HUES48 (cell line): ENCODE measurements at regions not wholly inside any gene's neighbourhood (a gene's known extent, or its start where the extent isn't known, plus 50 kb on each side); places are given as distances from the start of the nearest gene placed in this dataset.
"Not testable (repeated sequence)": the region's sequence is repeated elsewhere in the genome, so short reads cannot be mapped to it uniquely, and the experiment has no call there.

Experiments used
- H3K27ac ChIP-seq: one replicate; pipeline ENCODE4 v1.7.0; 2013; ENCODE audit warnings: low read depth, low read length, inconsistent platforms
- H3K27me3 ChIP-seq: 2 replicates; pipeline ENCODE4 v1.6.1; 2013; ENCODE audit warnings: mild to moderate bottlenecking, low read length; ENCODE audit not compliant: control insufficient read depth, insufficient read depth
- H3K36me3 ChIP-seq: 2 replicates; pipeline ENCODE4 v1.6.1; 2013; ENCODE audit warnings: low read length; ENCODE audit not compliant: control insufficient read depth, insufficient read depth
- H3K4me1 ChIP-seq: 2 replicates; pipeline ENCODE4 v1.6.1; 2013; ENCODE audit warnings: mild to moderate bottlenecking, low read length; ENCODE audit not compliant: control insufficient read depth, insufficient read depth
- H3K4me3 ChIP-seq: 2 replicates; pipeline ENCODE4 v1.5.1; 2013; ENCODE audit warnings: mild to moderate bottlenecking, low read depth, low read length
- H3K9ac ChIP-seq: 2 replicates; pipeline ENCODE4 v1.6.1; 2013; ENCODE audit warnings: mild to moderate bottlenecking, low read depth, low read length, moderate library complexity
- H3K9me3 ChIP-seq: 2 replicates; pipeline ENCODE4 v1.6.1; 2013; ENCODE audit warnings: low read length; ENCODE audit not compliant: control insufficient read depth, insufficient read depth

DNA sequence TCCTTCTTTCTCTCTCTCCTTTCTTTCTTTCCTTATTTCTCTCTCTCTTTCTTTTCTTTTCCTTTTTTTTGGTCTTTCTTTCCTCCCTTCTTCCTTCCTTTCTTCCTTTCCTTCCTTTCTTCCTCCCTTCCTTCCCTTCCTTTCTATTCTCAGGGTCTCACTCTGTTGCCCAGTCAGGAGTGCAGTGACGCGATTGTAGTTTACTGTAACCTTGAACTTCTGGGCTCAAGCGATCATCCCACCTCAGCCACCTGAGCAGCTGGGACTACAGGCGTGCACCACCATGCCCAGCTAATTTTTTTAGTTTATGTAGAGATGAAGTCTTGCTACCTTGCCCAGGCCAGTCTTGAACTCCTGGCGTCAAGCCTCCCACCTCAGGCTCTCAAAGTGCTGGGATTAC lies 83.8 kb upstream of the PPM1B start:
- Histone ChIP-seq H3K9ac (no peak overlapping the region), H3K9me3 (no peaks in the 10 kb centered on the region), H3K4me3 (no peak overlapping the region), H3K27me3 (no peaks in the 10 kb centered on the region), H3K27ac (no peak overlapping the region), H3K4me1 (peaks cover 26% of the 10 kb centered on the region), H3K36me3 (no peaks in the 10 kb centered on the region)

DNA sequence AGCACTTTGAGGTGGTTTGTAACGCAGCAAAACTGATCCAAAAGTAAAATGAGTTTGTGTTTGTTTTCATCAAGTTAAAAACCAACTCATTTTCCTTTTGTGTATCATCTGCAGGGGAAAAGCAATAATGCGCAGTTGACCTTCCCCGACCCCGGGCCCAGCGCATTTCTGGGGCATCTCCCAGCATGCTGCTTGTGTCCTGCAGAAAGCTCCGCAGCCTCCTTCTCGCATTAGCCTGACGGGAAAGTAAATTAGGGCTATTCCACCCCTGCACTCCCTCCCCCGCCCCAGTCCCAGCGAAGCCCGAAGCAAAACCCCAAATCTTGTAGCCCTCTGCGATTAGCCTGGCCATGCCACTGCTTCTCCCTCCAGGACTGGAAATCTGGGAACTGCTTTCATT lies 82.0 kb upstream of the PPM1B start:
- peaks cover 32% of the 10 kb centered on the region for H3K4me1 ChIP-seq
- H3K27ac ChIP-seq, result peak overlapping the region; percentile 10
- no peaks in the 10 kb centered on the region for H3K9me3 ChIP-seq
- H3K27me3 ChIP-seq, result no peaks in the 10 kb centered on the region
- H3K36me3 ChIP-seq, result no peaks in the 10 kb centered on the region
- peak overlapping the region; percentile 40; the same call in 1 of the 2 replicates for H3K4me3 ChIP-seq
- no peak overlapping the region for H3K9ac ChIP-seq

DNA sequence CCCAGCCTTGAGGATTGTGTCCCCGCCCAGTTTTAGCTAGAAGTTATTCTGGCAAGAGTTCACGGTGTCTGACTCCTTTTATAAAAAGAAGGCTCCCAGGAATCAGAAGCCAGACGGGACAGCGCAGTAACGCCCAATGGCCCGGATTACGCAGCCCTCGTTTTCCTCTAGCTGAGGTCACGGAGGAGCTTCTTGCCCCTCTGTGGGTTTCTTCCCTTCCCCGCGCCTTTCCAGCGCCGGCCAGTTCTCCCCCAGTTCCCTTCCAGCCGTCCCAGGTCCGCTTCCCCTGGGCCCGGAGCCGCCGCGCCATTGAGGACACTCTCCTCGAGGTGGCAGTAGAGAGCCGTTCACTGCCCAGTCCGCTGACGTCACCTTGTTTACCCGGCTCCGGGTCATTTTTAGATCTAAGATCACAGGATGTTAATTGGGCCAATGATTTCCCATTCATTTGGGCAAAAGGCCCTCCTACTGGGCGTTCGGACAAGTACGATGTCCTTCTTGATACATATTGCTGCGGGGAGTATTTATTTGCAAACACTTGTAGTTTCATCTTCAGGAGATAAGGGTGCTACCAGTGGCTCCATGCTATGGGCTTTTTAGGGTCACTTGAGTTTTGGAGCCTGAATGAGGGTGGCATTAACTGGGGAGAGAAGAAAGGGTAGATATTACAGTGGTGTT lies 81.5 kb upstream of the PPM1B start:
- Histone ChIP-seq H3K9me3 (no peaks in the 10 kb centered on the region), H3K4me3 (peak overlapping the region; percentile 42), H3K27me3 (no peaks in the 10 kb centered on the region), H3K9ac (peak overlapping the region; percentile 49), H3K27ac (peak overlapping the region; percentile 66), H3K4me1 (peaks cover 32% of the 10 kb centered on the region), H3K36me3 (no peaks in the 10 kb centered on the region)

DNA sequence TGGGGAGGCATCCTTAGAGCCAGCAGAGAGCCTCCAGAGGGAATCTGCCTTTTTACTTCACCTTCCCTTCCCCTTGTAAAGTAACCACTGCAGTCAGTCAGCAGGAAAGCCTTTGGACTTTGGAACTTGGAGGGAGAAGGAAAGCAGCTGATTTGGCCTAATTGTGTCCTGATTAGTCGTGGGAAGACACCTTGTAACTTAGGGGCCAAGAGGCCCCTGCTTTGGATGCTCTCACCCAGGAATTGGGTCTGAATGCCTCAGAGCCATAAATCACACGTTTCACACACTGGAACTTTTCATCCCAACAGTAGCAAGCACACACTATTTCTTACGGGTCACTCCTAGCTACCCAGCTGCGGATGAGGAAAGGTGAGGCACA lies 81.0 kb upstream of the PPM1B start:
- Histone ChIP-seq H3K36me3 (no peaks in the 10 kb centered on the region), H3K4me1 (peaks cover 32% of the 10 kb centered on the region), H3K27me3 (no peaks in the 10 kb centered on the region), H3K9ac (peak overlapping the region; percentile 49), H3K4me3 (peak overlapping the region; percentile 42), H3K9me3 (no peaks in the 10 kb centered on the region), H3K27ac (peak overlapping the region; percentile 66)

DNA sequence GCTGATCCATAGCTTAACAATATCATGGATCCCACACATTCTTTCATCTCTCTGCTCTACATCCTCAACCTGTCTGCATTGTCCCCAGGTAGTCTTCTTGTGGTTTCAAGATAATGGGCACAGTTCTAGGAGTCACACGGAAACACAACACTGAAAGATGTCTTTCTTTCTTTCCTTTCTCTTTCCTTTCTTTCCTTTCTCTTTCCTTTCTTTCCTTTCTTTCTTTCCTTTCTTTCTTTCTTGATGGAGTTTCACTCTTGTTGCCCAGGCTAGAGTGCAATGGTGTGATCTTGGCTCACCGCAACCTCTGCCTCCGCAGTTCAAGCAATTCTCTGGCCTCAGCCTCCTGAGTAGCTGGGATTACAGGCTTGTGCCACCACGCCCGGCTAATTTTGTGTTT lies 76.2 kb upstream of the PPM1B start:
- not testable (repeated sequence) for H3K4me3 ChIP-seq, H3K36me3 ChIP-seq, H3K9ac ChIP-seq, H3K27me3 ChIP-seq, H3K9me3 ChIP-seq, H3K27ac ChIP-seq
- H3K4me1 ChIP-seq, result peaks cover 24% of the 10 kb centered on the region

DNA sequence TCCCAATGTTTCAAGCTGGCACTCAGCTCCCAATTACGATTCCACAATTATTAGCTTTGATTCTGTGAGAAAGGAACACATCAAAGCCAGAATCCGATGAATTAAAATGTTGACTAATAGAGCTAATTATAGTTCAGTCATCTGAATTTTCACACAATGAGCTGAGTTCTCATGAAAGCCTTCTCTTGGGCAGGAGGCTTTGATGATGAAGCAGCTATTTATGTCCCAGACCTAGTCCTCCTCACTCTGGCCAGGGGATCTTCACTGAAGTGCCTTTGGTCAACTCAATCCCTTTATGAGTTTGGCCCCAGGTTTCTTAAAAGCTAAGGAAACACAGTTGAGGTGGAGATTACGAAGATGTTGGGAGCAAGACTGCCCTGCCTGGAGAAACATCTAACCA lies 74.7 kb upstream of the PPM1B start:
- Histone ChIP-seq H3K36me3 (no peaks in the 10 kb centered on the region), H3K4me1 (peaks cover 9% of the 10 kb centered on the region; the same call in 1 of the 2 replicates), H3K9ac (no peak overlapping the region), H3K9me3 (peaks cover 10% of the 10 kb centered on the region), H3K4me3 (no peak overlapping the region), H3K27ac (no peak overlapping the region), H3K27me3 (no peaks in the 10 kb centered on the region)

DNA sequence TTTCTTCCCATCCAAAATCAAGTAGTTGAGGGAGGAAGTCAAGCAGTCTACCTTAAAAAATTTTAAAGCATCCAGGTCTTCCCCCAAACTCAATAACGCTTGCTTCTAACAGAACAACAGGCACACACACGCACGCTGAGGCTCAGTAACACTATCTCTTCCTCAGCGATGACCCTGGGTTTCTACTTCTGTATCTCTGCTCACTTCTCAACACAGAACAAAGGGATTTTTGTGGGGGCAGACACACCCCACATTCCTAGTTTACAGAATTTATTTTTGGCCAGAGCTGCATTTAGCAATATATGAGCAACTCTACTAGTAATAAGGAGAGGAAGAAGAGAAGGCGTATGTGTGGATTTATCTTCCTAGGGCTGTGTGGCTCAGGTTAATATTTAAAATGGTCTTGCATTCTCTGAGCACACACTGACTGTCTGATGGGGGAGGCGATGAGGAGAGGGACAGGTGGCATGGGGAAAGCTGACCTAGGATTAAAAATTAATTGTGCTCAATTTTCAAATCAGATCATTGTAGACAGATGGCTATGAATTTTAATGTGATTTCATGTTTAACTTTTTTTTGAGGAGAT lies 71.3 kb upstream of the PPM1B start:
- no peak overlapping the region for H3K27ac ChIP-seq
- no peaks in the 10 kb centered on the region for H3K27me3 ChIP-seq
- H3K9ac ChIP-seq, result no peak overlapping the region
- no peak overlapping the region for H3K4me3 ChIP-seq
- no peaks in the 10 kb centered on the region for H3K4me1 ChIP-seq
- H3K9me3 ChIP-seq, result peaks cover 10% of the 10 kb centered on the region
- H3K36me3 ChIP-seq, result no peaks in the 10 kb centered on the region

DNA sequence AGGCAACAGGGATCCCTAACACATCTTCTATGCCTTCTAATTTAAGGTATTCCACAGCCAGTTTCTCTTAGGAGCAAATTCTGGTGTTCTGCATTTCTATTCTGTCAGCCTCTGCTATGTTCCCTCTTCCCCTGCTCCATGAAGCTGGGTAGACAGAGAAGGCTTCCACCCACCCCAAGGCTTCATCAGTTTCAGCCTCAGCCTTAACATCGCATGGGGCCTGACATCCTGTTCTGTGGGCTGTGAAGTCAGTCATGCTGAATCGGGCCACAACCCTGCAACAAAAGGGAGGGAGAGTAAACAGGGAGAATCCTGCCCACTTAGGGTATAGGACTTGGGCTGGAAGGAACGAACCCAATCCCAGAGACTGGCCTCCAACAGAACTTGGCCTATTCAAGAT lies 70.6 kb upstream of the PPM1B start:
- no peak overlapping the region for H3K27ac ChIP-seq
- no peak overlapping the region for H3K4me3 ChIP-seq
- no peaks in the 10 kb centered on the region for H3K27me3 ChIP-seq
- H3K36me3 ChIP-seq, result no peaks in the 10 kb centered on the region
- H3K9ac ChIP-seq, result no peak overlapping the region
- peaks cover 9% of the 10 kb centered on the region for H3K9me3 ChIP-seq
- H3K4me1 ChIP-seq, result peaks cover 5% of the 10 kb centered on the region

DNA sequence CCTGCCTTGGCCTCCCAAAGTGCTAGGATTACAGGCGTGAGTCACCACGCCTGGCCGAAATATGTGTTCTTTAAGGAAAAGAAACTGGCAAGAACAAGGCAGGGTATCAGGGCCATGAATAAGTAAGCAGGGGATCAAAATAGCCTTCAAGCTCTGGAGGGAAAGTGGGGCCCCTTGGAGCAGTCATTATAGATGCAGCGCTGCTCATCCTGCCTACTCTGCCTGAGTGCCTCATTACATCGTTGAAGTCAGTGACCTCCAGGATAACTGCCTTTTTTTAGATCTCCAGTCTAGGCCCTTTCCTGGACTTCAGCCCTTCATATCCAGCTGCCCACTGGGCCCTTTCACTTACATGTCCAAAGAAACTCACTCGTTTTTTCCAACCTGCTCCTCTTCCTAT lies 69.8 kb upstream of the PPM1B start:
- Histone ChIP-seq H3K27me3 (no peaks in the 10 kb centered on the region), H3K9ac (no peak overlapping the region), H3K4me1 (peaks cover 5% of the 10 kb centered on the region), H3K36me3 (no peaks in the 10 kb centered on the region), H3K4me3 (no peak overlapping the region), H3K27ac (no peak overlapping the region), H3K9me3 (0 out of 2 replicates have a peak, but pooled peaks cover under 1% of the 10 kb centered on the region)

DNA sequence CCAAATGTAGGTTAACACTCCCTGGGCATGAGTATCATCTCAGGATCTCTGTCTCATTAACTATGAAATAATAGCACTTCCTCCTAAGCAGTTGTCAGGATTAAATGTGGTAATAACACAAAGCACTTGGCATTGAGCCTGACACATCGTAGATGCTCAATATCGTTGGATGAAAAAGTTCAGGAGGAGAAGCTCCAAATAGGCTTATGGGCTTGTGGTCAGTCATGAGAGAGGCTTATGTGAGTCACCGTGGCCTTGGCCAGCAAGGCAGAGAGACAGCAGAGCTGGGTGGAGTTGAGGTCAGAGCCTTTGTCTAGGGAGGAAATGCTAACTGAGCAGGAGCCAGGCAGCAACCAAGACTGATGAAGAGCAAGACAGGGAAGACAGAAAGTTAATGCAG lies 68.3 kb upstream of the PPM1B start:
- Histone ChIP-seq H3K4me3 (no peak overlapping the region), H3K9me3 (no peaks in the 10 kb centered on the region), H3K36me3 (no peaks in the 10 kb centered on the region), H3K27ac (no peak overlapping the region), H3K27me3 (no peaks in the 10 kb centered on the region), H3K9ac (no peak overlapping the region), H3K4me1 (peaks cover 5% of the 10 kb centered on the region)

DNA sequence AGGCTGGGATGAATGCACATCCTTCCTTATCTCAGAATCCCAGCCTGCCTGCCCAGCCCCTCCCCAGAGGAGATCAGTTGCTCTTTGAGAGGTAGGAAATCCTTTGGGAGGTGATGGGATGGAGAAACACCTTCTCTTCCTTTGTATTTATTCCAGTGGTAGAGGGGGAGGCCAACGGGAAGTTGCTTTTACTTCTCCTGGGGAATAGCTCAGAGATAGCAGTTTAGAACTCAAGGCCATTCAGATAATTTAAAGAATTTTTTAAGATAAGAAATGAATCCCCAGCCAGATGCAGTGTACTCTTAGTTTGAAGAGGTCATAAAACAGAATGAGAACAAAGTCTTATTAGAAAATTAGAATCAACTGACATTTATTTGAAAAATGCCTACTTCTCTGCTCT lies 67.4 kb upstream of the PPM1B start:
- Histone ChIP-seq H3K36me3 (no peaks in the 10 kb centered on the region), H3K27ac (no peak overlapping the region), H3K27me3 (no peaks in the 10 kb centered on the region), H3K9me3 (no peaks in the 10 kb centered on the region), H3K4me3 (no peak overlapping the region), H3K4me1 (peaks cover 5% of the 10 kb centered on the region), H3K9ac (no peak overlapping the region)
